ENCODE measurements at regions not wholly inside any gene's neighbourhood (a gene's known extent, or its start where the extent isn't known, plus 50 kb on each side); places are given as distances from the start of the nearest gene placed in this dataset.

DNA sequence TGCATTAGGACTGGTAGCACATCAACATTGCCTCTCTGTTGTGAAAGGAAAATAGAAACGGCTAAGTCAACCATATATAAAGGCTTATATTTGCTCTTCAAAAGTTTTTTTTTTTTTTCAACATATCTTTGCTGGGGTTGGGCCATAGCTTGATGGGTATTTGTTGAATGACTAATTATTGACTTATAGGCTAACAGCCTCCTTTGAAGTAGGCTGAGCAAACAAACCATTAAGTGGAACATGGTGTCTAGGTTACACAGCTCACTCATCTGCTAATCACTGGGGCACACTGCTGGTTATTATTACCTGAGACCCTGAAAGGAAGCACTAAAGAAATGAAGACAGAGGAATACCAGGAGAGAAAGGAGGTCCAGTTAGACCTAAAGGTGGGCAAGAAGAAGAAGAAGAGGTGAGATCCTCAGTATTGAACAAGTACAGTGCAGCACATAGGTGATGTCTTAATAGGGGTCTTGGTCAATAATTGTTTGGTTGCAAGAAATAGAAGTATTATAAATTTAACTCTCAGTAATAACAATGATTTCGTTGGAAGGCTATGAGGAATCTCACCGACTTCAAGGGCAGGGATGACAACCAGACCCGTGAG, 139.4 kb downstream of the RPLP1 start:
- Histone ChIP-seq H3K4me2 (ENCODE audit: low read length) (no peak overlapping the region), H3K4me1 (peaks cover 2% of the 10 kb centered on the region)

DNA sequence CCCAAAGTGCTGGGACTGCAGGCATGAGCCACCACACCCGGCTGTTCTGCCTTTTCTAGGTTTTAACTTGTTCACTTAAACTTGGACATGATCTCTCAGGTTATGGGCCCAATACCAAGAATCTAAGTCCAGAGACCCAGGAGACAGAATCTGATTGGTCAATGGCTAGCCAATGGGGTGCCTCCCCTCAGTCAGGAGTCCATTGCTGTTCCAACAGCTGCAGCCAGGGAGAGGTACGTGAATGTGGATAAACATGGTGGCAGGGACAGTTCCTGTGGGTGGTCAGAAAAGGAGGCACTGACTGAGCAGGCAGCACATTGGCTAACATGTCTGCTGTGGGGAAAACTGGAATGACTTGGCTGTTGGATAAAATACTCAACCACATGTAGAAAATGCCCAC, 140.3 kb downstream of the RPLP1 start:
- H3K4me3 ChIP-seq (ENCODE audit: low read depth, low read length) = no peak overlapping the region

More for the DNA sequence above, 139.4 kb downstream of the RPLP1 start:
- no peak overlapping the region for H2AFZ ChIP-seq
- H3K27ac ChIP-seq = no peak overlapping the region
- H3K4me3 ChIP-seq (ENCODE audit: low read depth, low read length) = no peak overlapping the region
- H3K9me3 ChIP-seq (ENCODE audit: control insufficient read depth, low read length) = no peaks in the 10 kb centered on the region
- no peaks in the 10 kb centered on the region for H3K79me2 ChIP-seq
- TF ChIP-seq, protein P1, sequence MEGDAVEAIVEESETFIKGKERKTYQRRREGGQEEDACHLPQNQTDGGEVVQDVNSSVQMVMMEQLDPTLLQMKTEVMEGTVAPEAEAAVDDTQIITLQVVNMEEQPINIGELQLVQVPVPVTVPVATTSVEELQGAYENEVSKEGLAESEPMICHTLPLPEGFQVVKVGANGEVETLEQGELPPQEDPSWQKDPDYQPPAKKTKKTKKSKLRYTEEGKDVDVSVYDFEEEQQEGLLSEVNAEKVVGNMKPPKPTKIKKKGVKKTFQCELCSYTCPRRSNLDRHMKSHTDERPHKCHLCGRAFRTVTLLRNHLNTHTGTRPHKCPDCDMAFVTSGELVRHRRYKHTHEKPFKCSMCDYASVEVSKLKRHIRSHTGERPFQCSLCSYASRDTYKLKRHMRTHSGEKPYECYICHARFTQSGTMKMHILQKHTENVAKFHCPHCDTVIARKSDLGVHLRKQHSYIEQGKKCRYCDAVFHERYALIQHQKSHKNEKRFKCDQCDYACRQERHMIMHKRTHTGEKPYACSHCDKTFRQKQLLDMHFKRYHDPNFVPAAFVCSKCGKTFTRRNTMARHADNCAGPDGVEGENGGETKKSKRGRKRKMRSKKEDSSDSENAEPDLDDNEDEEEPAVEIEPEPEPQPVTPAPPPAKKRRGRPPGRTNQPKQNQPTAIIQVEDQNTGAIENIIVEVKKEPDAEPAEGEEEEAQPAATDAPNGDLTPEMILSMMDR (IDR thresholded peaks at IDR 0.05) = no peak
- no peaks in the 10 kb centered on the region for H3K36me3 ChIP-seq (ENCODE audit: control insufficient read depth, insufficient read depth, low read length)
- no peaks in the 10 kb centered on the region for H3K27me3 ChIP-seq (ENCODE audit: control insufficient read depth, insufficient read depth, low read length)
- H3K9ac ChIP-seq = no peak overlapping the region

DNA sequence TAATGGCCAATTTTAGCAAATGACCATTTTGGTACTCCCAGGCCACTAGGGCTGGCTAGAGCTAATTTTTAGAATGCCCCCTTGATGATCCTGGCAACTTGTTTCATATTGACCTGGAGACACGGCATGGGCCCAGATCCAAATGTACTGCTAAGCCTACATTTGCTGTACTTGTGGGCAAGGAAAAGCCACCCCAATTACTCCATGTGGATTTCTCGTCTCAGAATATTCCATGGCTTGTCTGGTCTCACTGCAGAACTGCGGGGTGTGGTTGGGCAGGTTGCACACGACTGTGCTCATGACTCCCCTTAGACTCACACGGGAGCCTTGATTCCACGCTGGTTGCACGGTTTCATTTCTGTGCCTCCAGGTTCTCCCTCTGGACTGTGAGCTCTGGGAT, 140.9 kb downstream of the RPLP1 start:
- no peaks in the 10 kb centered on the region for H3K79me2 ChIP-seq
- H3K9me3 ChIP-seq (ENCODE audit: control insufficient read depth, low read length) = no peaks in the 10 kb centered on the region
- no peaks in the 10 kb centered on the region for H3K36me3 ChIP-seq (ENCODE audit: control insufficient read depth, insufficient read depth, low read length)
- H2AFZ ChIP-seq = no peak overlapping the region
- TF ChIP-seq, protein P1 (IDR thresholded peaks at IDR 0.05) = no peak
- H3K4me3 ChIP-seq (ENCODE audit: low read depth, low read length) = no peak overlapping the region
- H3K4me1 ChIP-seq = peaks cover 2% of the 10 kb centered on the region
- no peaks in the 10 kb centered on the region for H3K27me3 ChIP-seq (ENCODE audit: control insufficient read depth, insufficient read depth, low read length)
- no peak overlapping the region for H3K27ac ChIP-seq
- H3K4me2 ChIP-seq (ENCODE audit: low read length) = no peak overlapping the region
- no peak overlapping the region for H3K9ac ChIP-seq

More for the DNA sequence above, 140.3 kb downstream of the RPLP1 start:
- TF ChIP-seq, protein P1 (IDR thresholded peaks at IDR 0.05) = no peak
- Histone ChIP-seq H3K9me3 (ENCODE audit: control insufficient read depth, low read length) (no peaks in the 10 kb centered on the region), H3K4me2 (ENCODE audit: low read length) (no peak overlapping the region), H3K27ac (no peak overlapping the region), H3K79me2 (no peaks in the 10 kb centered on the region), H3K4me1 (peaks cover 2% of the 10 kb centered on the region), H3K27me3 (ENCODE audit: control insufficient read depth, insufficient read depth, low read length) (no peaks in the 10 kb centered on the region), H2AFZ (no peak overlapping the region), H3K9ac (no peak overlapping the region), H3K36me3 (ENCODE audit: control insufficient read depth, insufficient read depth, low read length) (no peaks in the 10 kb centered on the region)

DNA sequence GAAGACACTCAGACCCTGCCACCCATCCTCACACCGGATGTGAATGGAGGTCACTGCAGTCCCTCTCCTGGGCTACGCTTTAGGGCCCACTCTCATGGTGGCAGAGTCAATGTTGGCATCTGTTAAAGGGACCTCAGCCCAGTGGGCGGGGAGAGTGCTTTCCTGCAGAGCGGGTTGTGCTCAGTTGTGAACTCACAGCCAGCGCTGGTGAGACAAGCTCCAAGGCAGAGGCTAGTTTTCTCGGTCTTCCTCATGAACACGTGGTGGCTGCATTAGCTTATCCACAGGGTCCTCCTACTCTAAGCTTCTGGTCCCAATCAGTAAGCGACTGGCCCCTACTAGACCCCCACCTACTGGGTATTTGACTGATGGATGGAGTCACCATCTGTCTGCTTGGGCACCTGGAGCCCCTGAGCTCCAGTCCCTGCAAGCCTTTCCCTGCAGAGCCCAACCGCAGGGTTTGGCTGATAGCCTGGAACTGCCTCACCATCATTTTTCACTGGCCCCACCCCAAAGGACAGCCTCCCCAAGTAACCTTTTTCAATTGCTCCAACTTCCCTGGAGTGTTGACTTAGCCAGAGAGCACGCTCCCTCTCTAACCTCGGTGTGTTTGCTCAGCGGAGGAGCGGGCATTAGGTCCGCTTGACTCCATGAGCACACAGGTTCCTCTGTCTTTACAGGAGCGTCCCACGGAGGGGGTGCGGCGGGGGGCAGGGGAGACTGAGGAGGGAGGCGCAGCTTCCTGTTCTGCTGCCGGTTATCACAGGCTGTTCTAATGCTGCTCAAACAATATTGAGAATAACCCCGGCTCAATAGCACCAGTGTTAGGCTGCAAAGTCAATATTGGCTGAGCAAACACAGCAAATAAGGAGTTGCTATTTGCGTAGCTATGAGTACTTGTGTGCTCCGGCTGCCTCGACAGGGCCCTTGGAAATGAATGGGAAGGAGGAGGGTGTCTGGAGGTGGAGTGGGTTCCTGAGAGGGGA, 141.7 kb downstream of the RPLP1 start:
- Histone ChIP-seq H3K9ac (no peak overlapping the region), H3K27ac (no peak overlapping the region), H3K9me3 (ENCODE audit: control insufficient read depth, low read length) (no peaks in the 10 kb centered on the region), H3K36me3 (ENCODE audit: control insufficient read depth, insufficient read depth, low read length) (no peaks in the 10 kb centered on the region), H3K27me3 (ENCODE audit: control insufficient read depth, insufficient read depth, low read length) (no peaks in the 10 kb centered on the region), H3K4me2 (ENCODE audit: low read length) (no peak overlapping the region), H2AFZ (no peak overlapping the region), H3K4me3 (ENCODE audit: low read depth, low read length) (no peak overlapping the region), H3K4me1 (peaks cover 2% of the 10 kb centered on the region), H3K79me2 (no peaks in the 10 kb centered on the region)
- TF ChIP-seq, protein P1 (IDR thresholded peaks at IDR 0.05) = no peak
